Mesenchymal stem cell (in vitro differentiated cells and primary cell): ENCODE measurements at regions not wholly inside any gene's neighbourhood (a gene's known extent, or its start where the extent isn't known, plus 50 kb on each side); places are given as distances from the start of the nearest gene placed in this dataset.

Experiments used
- DNase-seq: peaks from one replicate; pipeline ENCODE4 v3.0.0-alpha.2; 2013
- H2AFZ ChIP-seq: one replicate; pipeline ENCODE4 v1.6.1; 2013; ENCODE audit warnings: low read depth, mild to moderate bottlenecking, control low read depth, inconsistent platforms, low read length, moderate library complexity
- H2AK5ac ChIP-seq: 2 replicates; pipeline ENCODE4 v1.6.1; 2013; ENCODE audit warnings: low read length, moderate library complexity, mild to moderate bottlenecking, inconsistent platforms; ENCODE audit not compliant: severe bottlenecking
- H2BK120ac ChIP-seq: one replicate; pipeline ENCODE4 v1.6.1; 2013; ENCODE audit warnings: low read depth, mild to moderate bottlenecking, inconsistent platforms, low read length, moderate library complexity
- H2BK12ac ChIP-seq, 2 experiments: one replicate each; pipeline ENCODE4 v1.6.1; 2013; ENCODE audit warnings: inconsistent platforms in 2 of 2, low read length in 2 of 2, mild to moderate bottlenecking in 2 of 2, moderate library complexity in 2 of 2, control low read depth in 1 of 2
- H2BK15ac ChIP-seq: one replicate; pipeline ENCODE4 v1.6.1; 2013; ENCODE audit warnings: mild to moderate bottlenecking, low read depth, inconsistent platforms; ENCODE audit not compliant: poor library complexity, severe bottlenecking
- H2BK5ac ChIP-seq: 2 replicates; pipeline ENCODE4 v1.6.1; 2013; ENCODE audit warnings: low read depth, mild to moderate bottlenecking, low read length, control low read depth, inconsistent platforms; ENCODE audit not compliant: poor library complexity, severe bottlenecking
- H3K14ac ChIP-seq, 2 experiments: one replicate each; pipeline ENCODE4 v1.6.1; 2013; ENCODE audit warnings: inconsistent platforms in 2 of 2, low read length in 2 of 2, control low read depth in 1 of 2, mild to moderate bottlenecking in 1 of 2, moderate library complexity in 1 of 2
- H3K18ac ChIP-seq, 2 experiments: one replicate each; pipeline ENCODE4 v1.6.1; 2013; ENCODE audit warnings: inconsistent platforms in 2 of 2, low read length in 2 of 2, control low read depth in 1 of 2, low read depth in 1 of 2, mild to moderate bottlenecking in 1 of 2
- H3K23ac ChIP-seq, 2 experiments: one replicate each; pipeline ENCODE4 v1.6.1; 2013; ENCODE audit warnings: inconsistent platforms in 2 of 2, low read length in 2 of 2, mild to moderate bottlenecking in 2 of 2, moderate library complexity in 2 of 2, control low read depth in 1 of 2
- H3K27ac ChIP-seq: 2 replicates; pipeline ENCODE4 v1.5.1; 2013; ENCODE audit warnings: mild to moderate bottlenecking, moderate library complexity, low read length, control low read depth, inconsistent platforms; ENCODE audit not compliant: poor library complexity, severe bottlenecking
- H3K27me3 ChIP-seq, 2 experiments: 2 replicates each; pipeline versions ENCODE4 v1.6.1 to v1.7.0; 2013; ENCODE audit warnings: low read length in 2 of 2, mild to moderate bottlenecking in 2 of 2, moderate library complexity in 2 of 2, control low read depth in 1 of 2, inconsistent platforms in 1 of 2; ENCODE audit not compliant: control insufficient read depth in 1 of 2, insufficient read depth in 1 of 2
- H3K36me3 ChIP-seq, 2 experiments: 2 replicates each; pipeline versions ENCODE4 v1.6.1 to v1.7.0; 2013; ENCODE audit warnings: low read length in 2 of 2, control low read depth in 1 of 2, inconsistent platforms in 1 of 2, low read depth in 1 of 2, mild to moderate bottlenecking in 1 of 2; ENCODE audit not compliant: insufficient read depth in 2 of 2, control insufficient read depth in 1 of 2
- H3K4ac ChIP-seq, 2 experiments: one replicate each; pipeline ENCODE4 v1.6.1; 2013; ENCODE audit warnings: inconsistent platforms in 2 of 2, low read length in 2 of 2, mild to moderate bottlenecking in 2 of 2, moderate library complexity in 2 of 2, control low read depth in 1 of 2, low read depth in 1 of 2
- H3K4me1 ChIP-seq: 2 replicates; pipeline ENCODE4 v1.6.1; 2013; ENCODE audit warnings: low read depth, low read length, control low read depth; ENCODE audit not compliant: control insufficient read depth, insufficient read depth
- H3K4me2 ChIP-seq: 2 replicates; pipeline ENCODE4 v1.6.1; 2013; ENCODE audit warnings: low read length, mild to moderate bottlenecking, inconsistent platforms; ENCODE audit not compliant: poor library complexity, severe bottlenecking
- H3K4me3 ChIP-seq, 2 experiments: 2 replicates each; pipeline versions ENCODE4 v1.5.1 to v1.7.0; 2013; ENCODE audit warnings: low read length in 2 of 2, mild to moderate bottlenecking in 2 of 2, control low read depth in 1 of 2, low read depth in 1 of 2; ENCODE audit not compliant: insufficient read depth in 1 of 2
- H3K79me1 ChIP-seq: replicated peaks from 2 replicates; pipeline ENCODE4 v1.6.1; 2013; ENCODE audit warnings: mild to moderate bottlenecking, control low read depth, low read length, inconsistent platforms; ENCODE audit not compliant: poor library complexity, severe bottlenecking
- H3K9ac ChIP-seq: 2 replicates; pipeline ENCODE4 v1.7.0; 2013; ENCODE audit warnings: mild to moderate bottlenecking, low read length, moderate library complexity
- H3K9me3 ChIP-seq: 2 replicates; pipeline ENCODE4 v1.7.0; 2013; ENCODE audit warnings: mild to moderate bottlenecking, low read length; ENCODE audit not compliant: control insufficient read depth
- H4K8ac ChIP-seq: one replicate; pipeline ENCODE4 v1.6.1; 2013; ENCODE audit warnings: inconsistent platforms, mild to moderate bottlenecking, low read length, moderate library complexity
- H4K91ac ChIP-seq: one replicate; pipeline ENCODE4 v1.6.1; 2013; ENCODE audit warnings: mild to moderate bottlenecking, low read length, inconsistent platforms
- WGBS: methylation state at CpG from one replicate; pipeline ENCODE4 v1.1.7; 2013; ENCODE audit warnings: mixed read lengths; 5-methylcytosine and 5-hydroxymethylcytosine counted together

- no peak overlapping the region for H3K9ac ChIP-seq
- no peak overlapping the region for H2BK5ac ChIP-seq
- H2BK12ac ChIP-seq = no peak overlapping the region
- no peak overlapping the region for H2BK15ac ChIP-seq
- no peaks in the 10 kb centered on the region for H3K27me3 ChIP-seq
- no peak overlapping the region for H3K4me3 ChIP-seq
- H4K8ac ChIP-seq = no peak overlapping the region
- 5% methylated on average over 2 of the region's 2 CpGs for WGBS
- H3K4me1 ChIP-seq = no peaks in the 10 kb centered on the region
- no peaks in the 10 kb centered on the region for H3K79me1 ChIP-seq
- no peak overlapping the region for H3K23ac ChIP-seq
- H3K4me2 ChIP-seq = no peak overlapping the region
- no peak overlapping the region for H3K4ac ChIP-seq
- H4K91ac ChIP-seq = no peak overlapping the region
- no peak overlapping the region for H3K14ac ChIP-seq
- no peaks in the 10 kb centered on the region for H3K9me3 ChIP-seq
- H3K18ac ChIP-seq = no peak overlapping the region
- no peak overlapping the region for H2AFZ ChIP-seq
- H3K27ac ChIP-seq = no peak overlapping the region
- H2AK5ac ChIP-seq = no peak overlapping the region
- no peaks in the 10 kb centered on the region for H3K36me3 ChIP-seq
- DNase-seq = no peak
- H2BK120ac ChIP-seq = no peak overlapping the region
Observed at GRCh38 chr5:6255956-6256355, 122.4 kb downstream of the MED10 start.

- DNase-seq = no peak
- Histone ChIP-seq H2BK12ac (no peak overlapping the region), H3K27ac (no peak overlapping the region), H2BK15ac (no peak overlapping the region), H4K91ac (no peak overlapping the region), H3K23ac (no peak overlapping the region), H3K4me1 (no peaks in the 10 kb centered on the region), H3K4ac (no peak overlapping the region), H3K36me3 (no peaks in the 10 kb centered on the region), H2AK5ac (no peak overlapping the region), H4K8ac (no peak overlapping the region), H3K79me1 (no peaks in the 10 kb centered on the region), H2AFZ (no peak overlapping the region), H3K27me3 (no peaks in the 10 kb centered on the region), H2BK120ac (no peak overlapping the region), H3K18ac (no peak overlapping the region), H3K9me3 (no peaks in the 10 kb centered on the region), H3K14ac (no peak overlapping the region), H2BK5ac (no peak overlapping the region), H3K4me2 (no peak overlapping the region), H3K4me3 (no peak overlapping the region), H3K9ac (no peak overlapping the region)
- 63% methylated on average over 3 of the region's 3 CpGs for WGBS
Observed at GRCh38 chr5:6253846-6254245, 124.5 kb downstream of the MED10 start.

GRCh38 chr5:6253281-6253680 lies 125.1 kb downstream of the MED10 start:
- Histone ChIP-seq H2AFZ (no peak overlapping the region), H2BK12ac (no peak overlapping the region), H2BK15ac (no peak overlapping the region), H3K27ac (no peak overlapping the region), H3K36me3 (no peaks in the 10 kb centered on the region), H3K9me3 (no peaks in the 10 kb centered on the region), H2BK5ac (no peak overlapping the region), H3K4me2 (no peak overlapping the region), H3K14ac (no peak overlapping the region), H3K4me3 (no peak overlapping the region), H3K9ac (no peak overlapping the region), H2BK120ac (no peak overlapping the region), H4K91ac (no peak overlapping the region), H3K27me3 (no peaks in the 10 kb centered on the region), H3K18ac (no peak overlapping the region), H3K4ac (no peak overlapping the region), H3K4me1 (no peaks in the 10 kb centered on the region), H2AK5ac (no peak overlapping the region), H3K23ac (no peak overlapping the region), H3K79me1 (no peaks in the 10 kb centered on the region), H4K8ac (no peak overlapping the region)
- WGBS = 31% methylated on average over 5 of the region's 5 CpGs
- DNase-seq = no peak

- no peak overlapping the region for H3K14ac ChIP-seq
- H3K18ac ChIP-seq = no peak overlapping the region
- H4K8ac ChIP-seq = no peak overlapping the region
- H3K4me3 ChIP-seq = no peak overlapping the region
- no peak overlapping the region for H3K4me2 ChIP-seq
- H2BK5ac ChIP-seq = no peak overlapping the region
- no peak overlapping the region for H2AFZ ChIP-seq
- H3K36me3 ChIP-seq = no peaks in the 10 kb centered on the region
- no peak for DNase-seq
- no peak overlapping the region for H2AK5ac ChIP-seq
- no peak overlapping the region for H3K9ac ChIP-seq
- no peaks in the 10 kb centered on the region for H3K4me1 ChIP-seq
- no peaks in the 10 kb centered on the region for H3K9me3 ChIP-seq
- 69% methylated on average over 6 of the region's 6 CpGs for WGBS
- H3K4ac ChIP-seq = no peak overlapping the region
- no peak overlapping the region for H2BK12ac ChIP-seq
- H2BK15ac ChIP-seq = no peak overlapping the region
- no peaks in the 10 kb centered on the region for H3K79me1 ChIP-seq
- no peak overlapping the region for H4K91ac ChIP-seq
- H2BK120ac ChIP-seq = no peak overlapping the region
- H3K23ac ChIP-seq = no peak overlapping the region
- H3K27me3 ChIP-seq = no peaks in the 10 kb centered on the region
- no peak overlapping the region for H3K27ac ChIP-seq
Observed at GRCh38 chr5:6252581-6252980, 125.8 kb downstream of the MED10 start.
